ENCODE measurements at regions not wholly inside any gene's neighbourhood (a gene's known extent, or its start where the extent isn't known, plus 50 kb on each side); places are given as distances from the start of the nearest gene placed in this dataset.

DNA sequence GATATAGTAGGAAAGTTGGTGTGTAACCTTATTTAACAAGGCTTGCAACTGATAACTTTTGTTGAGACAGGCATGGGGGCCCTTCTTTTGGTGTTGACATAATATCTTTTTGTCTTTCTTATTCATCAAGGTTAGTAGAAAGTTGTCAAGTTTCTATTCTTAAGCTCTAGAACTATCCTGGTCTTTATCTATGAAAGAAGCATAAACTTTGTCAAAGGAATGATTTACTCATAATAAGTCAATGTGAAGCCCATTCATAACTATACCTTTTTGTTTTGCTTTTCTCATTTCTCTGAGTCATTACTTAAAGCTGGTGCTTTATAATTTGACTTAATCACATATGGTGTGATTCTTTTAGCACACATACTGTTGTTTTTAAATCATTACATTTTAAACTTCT, 312.4 kb downstream of the UTRN start:
- TF ChIP-seq YY1 (IDR thresholded peaks at IDR 0.05; ENCODE audit: insufficient read depth, insufficient read length) = no peak
- no peak for TF ChIP-seq ZNF274 (IDR thresholded peaks at IDR 0.05; ENCODE audit: low read depth, low read length)

Measured in NT2/D1 (cell line).